Mucosa of descending colon (tissue), 3 donors: ENCODE measurements at regions not wholly inside any gene's neighbourhood (a gene's known extent, or its start where the extent isn't known, plus 50 kb on each side); places are given as distances from the start of the nearest gene placed in this dataset.

Experiments
- ATAC-seq: fragments of 200-7000 bp; cut with Tn5 transposase; one replicate; pipeline ENCODE4 v1.9.1; 2020; ENCODE audit warnings: mild to moderate bottlenecking, moderate library complexity
- DNase-seq, 3 donors: peaks; one replicate each; pipeline ENCODE4 v3.0.0-alpha.2; 2020
- H3K36me3 ChIP-seq: fragments of 200-600 bp; one replicate; pipeline ENCODE4 v1.8.0; 2021; ENCODE audit warnings: low read depth, mild to moderate bottlenecking
- H3K4me1 ChIP-seq: fragments of 200-600 bp; one replicate; pipeline ENCODE4 v1.8.0; 2021; ENCODE audit warnings: low read depth, mild to moderate bottlenecking
- H3K4me3 ChIP-seq: fragments of 200-600 bp; one replicate; pipeline ENCODE4 v1.8.0; 2021; ENCODE audit warnings: mild to moderate bottlenecking
- H3K9me3 ChIP-seq: fragments of 200-600 bp; one replicate; pipeline ENCODE4 v1.8.0; 2021; ENCODE audit warnings: mild to moderate bottlenecking
- CTCF ChIP-seq: fragments of 200-600 bp; IDR thresholded peaks from one replicate; pipeline ENCODE4 v1.8.0; 2022; ENCODE audit warnings: antibody characterized with exemption, mild to moderate bottlenecking
- intact Hi-C, 2 donors: fragments of 100-400 bp; cut with DNase I in 1 of 2; cut with micrococcal nuclease in 1 of 2; formaldehyde crosslinking; loops; one replicate each; pipeline versions ENCODE4 v1.11.0 to v1.11.1; 2022; cut with DNase I, micrococcal nuclease
- donor health status: DM: no; HTN: no; CAD: no; lungs with moderate emphysema.
- donor health status: DM: no; HTN: no; CAD: no.
- donor health status: DM: no; HTN: yes; CAD: no.

- intact Hi-C loops: no loop called here
Measured at GRCh38 chr3:158991146-158991705, 189.4 kb downstream of the MFSD1 start.

GRCh38 chr3:158992463-158992862, 190.6 kb downstream of the MFSD1 start:
- Histone ChIP-seq H3K9me3 (no peaks in the 10 kb centered on the region), H3K4me3 (no peak overlapping the region), H3K4me1 (no peaks in the 10 kb centered on the region), H3K36me3 (no peaks in the 10 kb centered on the region)
- ATAC-seq: no peak
- DNase-seq: no peak
- no peak for TF ChIP-seq CTCF
- intact Hi-C loops: no loop called here

More at GRCh38 chr3:158991146-158991705, 189.4 kb downstream of the MFSD1 start:
- DNase-seq: peak; percentile 72 to 82 (median 79)
- no peak for TF ChIP-seq CTCF
- H3K36me3 ChIP-seq: no peaks in the 10 kb centered on the region
- H3K4me3 ChIP-seq: no peak overlapping the region
- ATAC-seq: peak; percentile 85
- no peaks in the 10 kb centered on the region for H3K4me1 ChIP-seq
- H3K9me3 ChIP-seq: no peaks in the 10 kb centered on the region

- ATAC-seq (no peak), DNase-seq (no peak)
- H3K36me3 ChIP-seq: no peaks in the 10 kb centered on the region
- intact Hi-C loops: no loop called here
- H3K9me3 ChIP-seq: no peaks in the 10 kb centered on the region
- H3K4me3 ChIP-seq: no peak overlapping the region
- no peak for TF ChIP-seq CTCF
- no peaks in the 10 kb centered on the region for H3K4me1 ChIP-seq
Measured at GRCh38 chr3:158994386-158994785, 192.5 kb downstream of the MFSD1 start.

GRCh38 chr3:159001711-159002110, 199.9 kb downstream of the MFSD1 start:
- Histone ChIP-seq H3K4me3 (no peak overlapping the region), H3K4me1 (no peaks in the 10 kb centered on the region), H3K36me3 (no peaks in the 10 kb centered on the region), H3K9me3 (no peaks in the 10 kb centered on the region)
- ATAC-seq: no peak
- intact Hi-C loops: no loop called here
- TF ChIP-seq CTCF: no peak
- DNase-seq: no peak

- no peak for DNase-seq
- H3K9me3 ChIP-seq: no peaks in the 10 kb centered on the region
- ATAC-seq: no peak
- TF ChIP-seq CTCF: no peak
- intact Hi-C loops: no loop called here
- H3K4me3 ChIP-seq: no peak overlapping the region
- no peaks in the 10 kb centered on the region for H3K4me1 ChIP-seq
- no peaks in the 10 kb centered on the region for H3K36me3 ChIP-seq
Measured at GRCh38 chr3:159005137-159005536, 203.3 kb downstream of the MFSD1 start.

GRCh38 chr3:159007331-159007730, 205.5 kb downstream of the MFSD1 start:
- Histone ChIP-seq H3K4me3 (no peak overlapping the region), H3K9me3 (no peaks in the 10 kb centered on the region), H3K4me1 (no peaks in the 10 kb centered on the region), H3K36me3 (no peaks in the 10 kb centered on the region)
- ATAC-seq (no peak), DNase-seq (no peak)
- no peak for TF ChIP-seq CTCF
- intact Hi-C loops: no loop called here
